K562 (cell line): ENCODE measurements at regions not wholly inside any gene's neighbourhood (a gene's known extent, or its start where the extent isn't known, plus 50 kb on each side); places are given as distances from the start of the nearest gene placed in this dataset.

Experiments used
- ATAC-seq: fragments of 200-7000 bp; cut with Tn5 transposase; 3 replicates; pipeline ENCODE4 v1.9.1; 2020; ENCODE audit warnings: moderate library complexity
- BruUV-seq: library from RNA; stranded (reverse); fragments of 400-500 nt; replicated peaks from 2 replicates; lab custom pipeline; 2021; lab: Mats Ljungman, UMichigan
- CTCF ChIA-PET: fragments of 300-600 bp; formaldehyde crosslinking; extraction: SDS; loops from one replicate; lab custom pipeline; 2021; ENCODE audit warnings: low intra/inter-chr PET ratio; lab: Yijun Ruan, JAX
- POLR2A ChIA-PET: fragments of 300-600, 350-650 bp; sonication (Branson Sonifier 250); formaldehyde crosslinking; extraction: SDS; loops from one replicate; lab custom pipeline; 2021; ENCODE audit warnings: antibody characterized with exemption, inconsistent platforms; lab: Yijun Ruan, JAX
- DNase-seq, 4 experiments: peaks; one replicate each; pipeline versions ENCODE4 v3.0.0 to v3.0.0-alpha.2; 2011 to 2018; ENCODE audit warnings: low spot score in 3 of 4, mixed read lengths in 3 of 4; ENCODE audit errors: extremely low read depth in 1 of 4
- FAIRE-seq: peaks from 2 replicates; lab custom pipeline; 2011; peaks lifted over from hg19 to GRCh38; lab: Jason Lieb, UNC
- H2AFZ ChIP-seq: 2 replicates; pipeline ENCODE4 v1.6.0; 2011; ENCODE audit warnings: low read depth, low read length, control low read depth, inconsistent platforms
- H3K27ac ChIP-seq: fragments of 200-600 bp; 3 replicates; pipeline ENCODE4 v1.8.0; 2011; ENCODE audit warnings: low read depth, mild to moderate bottlenecking, control low read depth, inconsistent platforms, low read length, moderate library complexity, mixed read lengths; ENCODE audit errors: extremely low read depth
- H3K27me3 ChIP-seq, 2 experiments: fragments of 300-600 bp in 1 of 2; 2 replicates in 1 of 2; 3 replicates in 1 of 2; pipeline versions ENCODE4 v1.6.0 to v1.8.0; 2011; ENCODE audit warnings: inconsistent platforms in 2 of 2, low read length in 2 of 2, mild to moderate bottlenecking in 1 of 2, mixed read lengths in 1 of 2, moderate library complexity in 1 of 2; ENCODE audit not compliant: control insufficient read depth in 2 of 2, insufficient read depth in 2 of 2
- H3K36me3 ChIP-seq: fragments of 300-600 bp; 3 replicates; pipeline ENCODE4 v1.8.0; 2011; ENCODE audit warnings: mild to moderate bottlenecking, low read length, inconsistent platforms; ENCODE audit not compliant: control insufficient read depth, insufficient read depth
- H3K4me1 ChIP-seq, 2 experiments: fragments of 200-600 bp in 1 of 2; replicated peaks in 1 of 2; 2 replicates in 1 of 2; 3 replicates in 1 of 2; pipeline versions ENCODE4 v1.5.1 to v1.8.0; 2011; ENCODE audit warnings: inconsistent platforms in 2 of 2, low read length in 2 of 2, mild to moderate bottlenecking in 1 of 2, mixed read lengths in 1 of 2, moderate library complexity in 1 of 2; ENCODE audit not compliant: control insufficient read depth in 2 of 2, insufficient read depth in 2 of 2
- H3K4me2 ChIP-seq: 2 replicates; pipeline ENCODE4 v1.6.1; 2011; ENCODE audit warnings: low read length, control low read depth, inconsistent platforms, mixed read lengths; ENCODE audit not compliant: insufficient read depth
- H3K4me3 ChIP-seq: fragments of 200-600 bp; sonication (generic), shearing (Covaris generic); 2 replicates; pipeline ENCODE4 v1.5.1; 2016; ENCODE audit warnings: control low read depth, inconsistent platforms
- H3K79me2 ChIP-seq: fragments of 200-600 bp; 3 replicates; pipeline ENCODE4 v1.8.0; 2011; ENCODE audit warnings: low read length, inconsistent platforms; ENCODE audit not compliant: control insufficient read depth, insufficient read depth
- H3K9ac ChIP-seq, 2 experiments: 2 replicates each; pipeline versions ENCODE4 v1.6.0 to v1.6.1; 2011; ENCODE audit warnings: low read depth in 2 of 2, low read length in 2 of 2, control low read depth in 1 of 2, inconsistent platforms in 1 of 2, mild to moderate bottlenecking in 1 of 2, mixed read lengths in 1 of 2; ENCODE audit not compliant: insufficient read depth in 1 of 2
- H3K9me1 ChIP-seq: one replicate; pipeline ENCODE4 v1.6.0; 2011; ENCODE audit warnings: inconsistent platforms, mild to moderate bottlenecking, low read length, moderate library complexity; ENCODE audit not compliant: control insufficient read depth, insufficient read depth
- H3K9me3 ChIP-seq: replicated peaks from 2 replicates; pipeline ENCODE4 v1.5.1; 2011; ENCODE audit warnings: low read depth, low read length, inconsistent platforms; ENCODE audit not compliant: control insufficient read depth, insufficient read depth
- H4K20me1 ChIP-seq: replicated peaks from 2 replicates; pipeline ENCODE4 v1.6.1; 2011; ENCODE audit warnings: low read length, inconsistent platforms, mixed read lengths; ENCODE audit not compliant: control insufficient read depth, insufficient read depth
- CEBPZ ChIP-seq: fragments of 150-350 bp; IDR thresholded peaks from 2 replicates; pipeline ENCODE4 v1.6.1; 2014; ENCODE audit warnings: low read depth, mild to moderate bottlenecking, low read length, borderline replicate concordance
- CREB1 ChIP-seq, 2 experiments: sonication (generic) in 1 of 2; formaldehyde crosslinking in 1 of 2; IDR thresholded peaks; 2 replicates each; pipeline versions ENCODE4 v1.6.1 to v1.8.0; 2012 to 2022; ENCODE audit warnings: inconsistent platforms in 1 of 2, mild to moderate bottlenecking in 1 of 2, missing genetic modification reagents in 1 of 2, moderate library complexity in 1 of 2
- HLTF ChIP-seq: fragments of 450-650 bp; IDR thresholded peaks from 2 replicates; pipeline ENCODE4 v1.6.1; 2016
- MBD2 ChIP-seq: sonication (generic); IDR thresholded peaks from 2 replicates; pipeline ENCODE4 v1.6.1; 2016; ENCODE audit warnings: low read depth, borderline replicate concordance
- MYNN ChIP-seq, 2 experiments: sonication (generic); formaldehyde crosslinking in 1 of 2; IDR thresholded peaks; 2 replicates each; pipeline versions ENCODE4 v1.5.0 to v1.6.1; 2016 to 2020; ENCODE audit warnings: antibody characterized with exemption in 1 of 2, missing genetic modification reagents in 1 of 2
- PTRF ChIP-seq: fragments of 450-650 bp; IDR thresholded peaks from 2 replicates; pipeline ENCODE4 v1.6.1; 2016; ENCODE audit warnings: mild to moderate bottlenecking, missing genetic modification characterization, missing compliant biosample characterization
- ZNF449 ChIP-seq: fragments of 250-450 bp; sonication (Bioruptor Pico); IDR thresholded peaks from 2 replicates; pipeline ENCODE4 v1.8.0; 2022; ENCODE audit warnings: moderate library complexity, mild to moderate bottlenecking, inconsistent platforms
- WGBS: fragments of 100-300 bp; shearing (Covaris generic); methylation state at CpG from one replicate; pipeline ENCODE4 v1.1.6; 2016; ENCODE audit warnings: low coverage, mixed read lengths; ENCODE audit not compliant: insufficient coverage; ENCODE audit errors: missing lambda C conversion rate; 5-methylcytosine and 5-hydroxymethylcytosine counted together
- in situ Hi-C: fragments of 300-500 bp; cut with MboI; formaldehyde crosslinking; loops from 4 replicates; pipeline ENCODE4 v1.15.0; 2018; ENCODE audit warnings: inconsistent platforms, mixed read lengths
- intact Hi-C: fragments of 100-400 bp; cut with micrococcal nuclease; formaldehyde crosslinking; loops from 2 replicates; pipeline ENCODE4 v1.14.2; 2022

- TF ChIP-seq MYNN (IDR thresholded peaks at IDR 0.05) (no peak), MYNN (CRISPR knock-in tag; IDR thresholded peaks at IDR 0.05) (no peak), MBD2 (no peak), ZNF449 (no peak), CEBPZ (no peak), PTRF (no peak), CREB1 (IDR thresholded peaks at IDR 0.05) (no peak), CREB1 (CRISPR knock-in tag; IDR thresholded peaks at IDR 0.05) (no peak), HLTF (no peak)
- TF ChIP-seq, all 486 proteins: peak for 0
- ATAC-seq (no peak), FAIRE-seq (no peak), DNase-seq (no peak)
- BruUV-seq: no TSS peak
- ChIA-PET CTCF (no interaction called here), POLR2A (interaction anchor here (0.6 kb wide), 1 partner anchor 109 kb away, joined by 3 read pairs; no protein-coding TSS in a partner anchor)
- Histone ChIP-seq H3K9ac (no peak overlapping the region), H3K4me3 (no peak overlapping the region), H3K9me1 (no peaks in the 10 kb centered on the region), H3K9me3 (no peaks in the 10 kb centered on the region), H4K20me1 (peaks cover 3% of the 10 kb centered on the region; the same call in 1 of the 2 replicates), H3K27ac (no peak overlapping the region), H3K4me2 (no peak overlapping the region), H2AFZ (no peak overlapping the region), H3K79me2 (no peaks in the 10 kb centered on the region), H3K4me1 (no peaks in the 10 kb centered on the region), H3K36me3 (no peaks in the 10 kb centered on the region; the same call in 2 of the 3 replicates), H3K27me3 (peaks cover 6 to 31% of the 10 kb centered on the region in 2 experiments)
- intact Hi-C loops (no loop called here), in situ Hi-C loops (no loop called here)
- 0% methylated on average over 5 of the region's 5 CpGs for WGBS
Observed at GRCh38 chr1:229093609-229094336, 177.1 kb upstream of the RAB4A start.
